ENCODE measurements at regions not wholly inside any gene's neighbourhood (a gene's known extent, or its start where the extent isn't known, plus 50 kb on each side); places are given as distances from the start of the nearest gene placed in this dataset.
"Not testable (repeated sequence)": the region's sequence is repeated elsewhere in the genome, so short reads cannot be mapped to it uniquely, and the experiment has no call there.

GRCh38 chr1:185434721-185435120 is 117.7 kb upstream of the IVNS1ABP start:
- H3K27ac ChIP-seq = no peak overlapping the region
- DNase-seq (ENCODE audit: low spot score in 2 of 2) = no peak
- TF ChIP-seq POLR2A (IDR thresholded peaks at IDR 0.05) (no peak), EP300 (IDR thresholded peaks at IDR 0.05) (no peak), CTCF (IDR thresholded peaks at IDR 0.05) (no peak)
- no peaks in the 10 kb centered on the region for H3K36me3 ChIP-seq
- no peak overlapping the region for H3K4me3 ChIP-seq
- H3K9me3 ChIP-seq = no peaks in the 10 kb centered on the region
- 97 to 98% methylated on average over 1 of the region's 1 CpG for WGBS, 2 donors
- no peaks in the 10 kb centered on the region for H3K27me3 ChIP-seq
- H3K4me1 ChIP-seq = no peaks in the 10 kb centered on the region

- H3K27me3 ChIP-seq = no peaks in the 10 kb centered on the region
- no peaks in the 10 kb centered on the region for H3K36me3 ChIP-seq
- DNase-seq (ENCODE audit: low spot score in 2 of 2) = no peak
- no peak for TF ChIP-seq POLR2A (IDR thresholded peaks at IDR 0.05)
- no peak for TF ChIP-seq EP300 (IDR thresholded peaks at IDR 0.05)
- no peak for TF ChIP-seq CTCF (IDR thresholded peaks at IDR 0.05)
- H3K9me3 ChIP-seq = no peaks in the 10 kb centered on the region
- no peak overlapping the region for H3K4me3 ChIP-seq
- no peaks in the 10 kb centered on the region for H3K4me1 ChIP-seq
- WGBS, 2 donors = 60 to 79% methylated on average over 2 of the region's 2 CpGs
- H3K27ac ChIP-seq = no peak overlapping the region
Measured at GRCh38 chr1:185433667-185434066, 116.6 kb upstream of the IVNS1ABP start.

- Histone ChIP-seq H3K27ac (no peak overlapping the region), H3K9me3 (no peaks in the 10 kb centered on the region), H3K4me1 (peaks cover 0 to 1% (median 0%) of the 10 kb centered on the region in 4 donors), H3K27me3 (no peaks in the 10 kb centered on the region), H3K4me3 (no peak overlapping the region), H3K36me3 (no peaks in the 10 kb centered on the region)
- 96 to 98% methylated on average over 2 of the region's 2 CpGs for WGBS, 2 donors
- no peak for DNase-seq (ENCODE audit: low spot score in 2 of 2)
- TF ChIP-seq EP300 (IDR thresholded peaks at IDR 0.05) = no peak
- TF ChIP-seq CTCF (IDR thresholded peaks at IDR 0.05) = no peak
- TF ChIP-seq POLR2A (IDR thresholded peaks at IDR 0.05) = no peak
Measured at GRCh38 chr1:185432948-185433347, 115.9 kb upstream of the IVNS1ABP start.

GRCh38 chr1:185431612-185432011 is 114.6 kb upstream of the IVNS1ABP start:
- Histone ChIP-seq H3K27me3 (no peaks in the 10 kb centered on the region), H3K9me3 (no peaks in the 10 kb centered on the region), H3K36me3 (no peaks in the 10 kb centered on the region), H3K4me3 (no peak overlapping the region), H3K4me1 (peaks cover 0 to 15% (median 0%) of the 10 kb centered on the region in 4 donors), H3K27ac (no peak overlapping the region)
- no peak for TF ChIP-seq CTCF (IDR thresholded peaks at IDR 0.05)
- TF ChIP-seq POLR2A (IDR thresholded peaks at IDR 0.05) = no peak
- TF ChIP-seq EP300 (IDR thresholded peaks at IDR 0.05) = no peak
- no peak for DNase-seq (ENCODE audit: low spot score in 2 of 2)
- 72 to 84% methylated on average over 5 of the region's 5 CpGs for WGBS, 2 donors

- H3K4me1 ChIP-seq = peaks cover 0 to 21% (median 0%) of the 10 kb centered on the region in 4 donors
- not testable (repeated sequence) for H3K27me3 ChIP-seq; H3K36me3 ChIP-seq; H3K9me3 ChIP-seq; DNase-seq (ENCODE audit: low spot score in 2 of 2); H3K4me3 ChIP-seq; H3K27ac ChIP-seq
- 93 to 97% methylated on average over 1 of the region's 1 CpG for WGBS, 2 donors
Measured at GRCh38 chr1:185429668-185430067, 112.6 kb upstream of the IVNS1ABP start.

GRCh38 chr1:185427776-185428175 is 110.7 kb upstream of the IVNS1ABP start:
- H3K9me3 ChIP-seq = no peaks in the 10 kb centered on the region
- H3K36me3 ChIP-seq = no peaks in the 10 kb centered on the region
- 80 to 85% methylated on average over 3 of the region's 3 CpGs for WGBS, 2 donors
- no peaks in the 10 kb centered on the region for H3K27me3 ChIP-seq
- no peak overlapping the region for H3K4me3 ChIP-seq
- peak overlapping the region in 1 of 4 donors; percentile 27 for H3K27ac ChIP-seq
- H3K4me1 ChIP-seq = peaks cover 0 to 21% (median 0%) of the 10 kb centered on the region in 4 donors
- no peak for DNase-seq (ENCODE audit: low spot score in 2 of 2)
- TF ChIP-seq EP300 (IDR thresholded peaks at IDR 0.05) = no peak

Measured in tibial nerve (tissue), 4 donors.